Naive B cell (primary cell): ENCODE measurements at regions not wholly inside any gene's neighbourhood (a gene's known extent, or its start where the extent isn't known, plus 50 kb on each side); places are given as distances from the start of the nearest gene placed in this dataset.
"Not testable (repeated sequence)": the region's sequence is repeated elsewhere in the genome, so short reads cannot be mapped to it uniquely, and the experiment has no call there.

Source experiments
- ATAC-seq, 2 donors: fragments of 150-1000 bp; cut with Tn5 transposase; 2 replicates each; pipeline ENCODE4 v1.10.0; 2021; ENCODE audit warnings: low read depth in 2 of 2, mild to moderate bottlenecking in 2 of 2, moderate library complexity in 2 of 2
- DNase-seq: peaks from one replicate; pipeline ENCODE4 v3.0.0; 2022
- H3K27ac Mint-ChIP-seq, 6 donors: one replicate each; pipeline ENCODE4 v1.8.0; 2020 to 2022; ENCODE audit warnings: mild to moderate bottlenecking in 6 of 6, mixed read lengths in 6 of 6, moderate library complexity in 5 of 6, inconsistent platforms in 2 of 6
- H3K27me3 Mint-ChIP-seq, 3 donors: one replicate each; pipeline ENCODE4 v1.8.0; 2021 to 2022; ENCODE audit warnings: mixed read lengths in 3 of 3, mild to moderate bottlenecking in 1 of 3
- H3K36me3 Mint-ChIP-seq, 2 donors: one replicate each; pipeline ENCODE4 v1.8.0; 2020 to 2022; ENCODE audit warnings: mixed read lengths in 2 of 2, inconsistent platforms in 1 of 2, mild to moderate bottlenecking in 1 of 2
- H3K4me1 Mint-ChIP-seq, 3 donors: one replicate each; pipeline ENCODE4 v1.8.0; 2020 to 2022; ENCODE audit warnings: mixed read lengths in 3 of 3, inconsistent platforms in 1 of 3, mild to moderate bottlenecking in 1 of 3, moderate library complexity in 1 of 3
- H3K4me3 Mint-ChIP-seq, 8 donors: one replicate each; pipeline ENCODE4 v1.8.0; 2020 to 2022; ENCODE audit warnings: mild to moderate bottlenecking in 8 of 8, mixed read lengths in 8 of 8, moderate library complexity in 8 of 8, inconsistent platforms in 2 of 8
- H3K9me3 Mint-ChIP-seq, 7 donors: one replicate each; pipeline ENCODE4 v1.8.0; 2020 to 2022; ENCODE audit warnings: mixed read lengths in 7 of 7, mild to moderate bottlenecking in 5 of 7, inconsistent platforms in 2 of 7, moderate library complexity in 1 of 7

DNA sequence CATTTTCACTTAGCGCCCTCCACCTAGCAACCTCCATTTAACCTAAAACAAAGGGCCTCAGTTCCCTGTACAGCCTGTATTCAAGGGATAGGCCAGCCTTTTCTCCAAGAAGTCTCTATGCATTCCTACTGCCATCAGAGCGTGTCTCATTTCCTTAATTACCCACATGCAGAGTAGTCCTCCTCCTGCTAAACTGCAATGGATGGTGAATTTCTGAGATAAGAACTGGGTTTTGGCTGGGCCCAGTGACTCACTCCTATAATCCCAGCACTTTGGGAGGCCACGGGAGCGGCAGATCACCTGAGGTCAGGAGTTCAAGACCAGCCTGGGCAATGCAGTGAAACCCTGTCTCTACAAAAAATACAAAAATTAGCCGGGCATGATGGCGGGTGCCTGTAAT lies 71.1 kb upstream of the GPR158 start:
- Mint-ChIP-seq H3K4me3 (no peak overlapping the region), H3K27me3 (peaks cover 6 to 7% (median 7%) of the 10 kb centered on the region in 3 donors), H3K27ac (no peak overlapping the region), H3K4me1 (no peaks in the 10 kb centered on the region), H3K36me3 (no peaks in the 10 kb centered on the region), H3K9me3 (peaks cover 0 to 3% (median 0%) of the 10 kb centered on the region in 7 donors)
- ATAC-seq (no peak), DNase-seq (no peak)

DNA sequence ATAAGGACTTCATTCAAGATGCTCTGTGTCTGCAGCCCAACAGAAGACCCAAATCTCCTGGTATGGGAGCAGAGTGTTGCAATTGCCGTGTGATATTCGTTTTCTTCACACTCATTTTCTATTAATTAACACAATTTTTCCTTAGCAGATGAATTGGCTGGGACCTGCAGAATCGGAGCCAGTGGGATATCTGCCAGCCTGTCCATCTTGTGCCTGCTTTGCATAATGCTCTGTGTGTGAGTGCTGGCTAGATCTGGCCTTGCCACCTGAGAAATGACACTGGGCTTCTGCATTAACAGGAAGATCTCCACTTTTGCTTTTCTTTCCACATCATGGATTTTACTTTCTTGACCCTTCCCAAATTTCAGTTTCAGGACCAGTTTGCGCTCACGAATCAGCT lies 70.4 kb upstream of the GPR158 start:
- peaks cover under 1 to 7% (median 7%) of the 10 kb centered on the region in 3 donors for H3K27me3 Mint-ChIP-seq
- H3K4me3 Mint-ChIP-seq = no peak overlapping the region
- H3K36me3 Mint-ChIP-seq = no peaks in the 10 kb centered on the region
- H3K9me3 Mint-ChIP-seq = peaks cover 0 to 2% (median 0%) of the 10 kb centered on the region in 7 donors
- no peak for ATAC-seq
- H3K4me1 Mint-ChIP-seq = no peaks in the 10 kb centered on the region
- H3K27ac Mint-ChIP-seq = no peak overlapping the region
- no peak for DNase-seq

DNA sequence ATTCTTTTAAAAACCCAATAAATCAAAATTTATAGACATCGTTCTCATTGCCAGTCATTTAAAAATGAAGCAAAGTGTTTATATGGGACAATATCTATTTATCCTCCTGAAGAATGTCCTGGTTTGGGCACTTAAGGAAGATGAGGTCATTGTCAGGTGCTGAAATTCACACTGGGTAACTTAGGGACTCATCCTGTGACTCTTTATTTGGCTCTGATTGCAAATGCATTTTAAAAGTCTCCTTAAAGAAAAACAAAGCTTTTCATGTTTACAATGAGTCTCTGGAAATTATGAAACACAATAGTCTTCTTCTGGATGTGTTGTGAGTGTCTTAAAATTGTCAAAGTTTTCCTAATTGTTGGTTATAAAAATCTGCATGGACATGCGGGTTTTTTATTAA lies 69.5 kb upstream of the GPR158 start:
- Mint-ChIP-seq H3K4me3 (no peak overlapping the region), H3K4me1 (no peaks in the 10 kb centered on the region), H3K27ac (no peak overlapping the region), H3K27me3 (peaks cover 0 to 7% (median 7%) of the 10 kb centered on the region in 3 donors), H3K9me3 (peaks cover 0 to 2% (median 0%) of the 10 kb centered on the region in 7 donors), H3K36me3 (no peaks in the 10 kb centered on the region)
- ATAC-seq (no peak), DNase-seq (no peak)

DNA sequence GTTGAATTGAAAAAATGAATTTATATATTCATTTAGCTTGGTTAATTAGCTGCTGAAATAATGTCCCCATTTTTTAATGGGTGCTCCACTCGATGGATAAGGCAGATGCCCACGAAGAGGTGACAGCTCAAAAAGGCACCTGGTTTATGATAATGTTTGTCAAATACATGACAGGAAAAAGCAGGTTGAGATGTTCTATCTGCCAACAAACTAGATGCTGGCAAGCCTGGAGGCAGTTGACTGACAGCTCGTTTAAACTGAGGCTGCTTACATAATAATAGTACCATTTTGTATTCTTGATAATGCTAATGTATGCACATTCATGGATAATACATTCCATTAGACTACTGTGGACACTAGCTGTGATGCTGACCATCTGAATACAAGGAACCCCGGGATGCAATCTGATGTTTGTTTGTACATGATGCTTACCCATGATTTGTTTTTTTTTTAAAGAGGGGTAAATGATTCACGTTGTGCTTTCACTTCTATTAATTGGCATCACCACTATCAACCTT lies 69.0 kb upstream of the GPR158 start:
- Mint-ChIP-seq H3K27ac (no peak overlapping the region), H3K4me3 (no peak overlapping the region), H3K36me3 (no peaks in the 10 kb centered on the region), H3K9me3 (peaks cover 0 to 2% (median 0%) of the 10 kb centered on the region in 7 donors), H3K27me3 (peaks cover 0 to 7% (median 7%) of the 10 kb centered on the region in 3 donors), H3K4me1 (no peaks in the 10 kb centered on the region)
- ATAC-seq (no peak), DNase-seq (no peak)

DNA sequence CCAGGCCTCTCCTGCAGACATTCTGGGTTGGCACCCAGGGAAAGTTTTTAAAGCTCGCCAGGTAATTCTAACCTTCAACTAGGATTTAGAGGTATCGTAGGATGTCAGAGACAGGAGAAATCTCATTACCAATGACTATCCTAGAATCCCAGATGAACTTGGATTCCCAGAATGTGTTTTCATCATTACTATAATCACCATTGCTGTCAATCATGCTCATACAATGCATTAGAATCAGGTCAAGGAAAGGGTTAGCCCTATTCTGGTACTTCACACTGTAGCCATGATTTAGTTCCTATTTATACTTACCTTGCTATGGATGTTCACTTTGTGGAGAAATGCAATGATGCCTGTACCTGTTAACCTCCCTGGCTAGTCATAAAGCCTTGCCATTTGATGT lies 67.0 kb upstream of the GPR158 start:
- ATAC-seq = no peak
- peaks cover 5 to 16% (median 7%) of the 10 kb centered on the region in 3 donors for H3K27me3 Mint-ChIP-seq
- no peak overlapping the region for H3K4me3 Mint-ChIP-seq
- no peaks in the 10 kb centered on the region for H3K36me3 Mint-ChIP-seq
- peaks cover 0 to 4% (median 0%) of the 10 kb centered on the region in 7 donors for H3K9me3 Mint-ChIP-seq
- no peaks in the 10 kb centered on the region for H3K4me1 Mint-ChIP-seq
- no peak for DNase-seq
- no peak overlapping the region for H3K27ac Mint-ChIP-seq

DNA sequence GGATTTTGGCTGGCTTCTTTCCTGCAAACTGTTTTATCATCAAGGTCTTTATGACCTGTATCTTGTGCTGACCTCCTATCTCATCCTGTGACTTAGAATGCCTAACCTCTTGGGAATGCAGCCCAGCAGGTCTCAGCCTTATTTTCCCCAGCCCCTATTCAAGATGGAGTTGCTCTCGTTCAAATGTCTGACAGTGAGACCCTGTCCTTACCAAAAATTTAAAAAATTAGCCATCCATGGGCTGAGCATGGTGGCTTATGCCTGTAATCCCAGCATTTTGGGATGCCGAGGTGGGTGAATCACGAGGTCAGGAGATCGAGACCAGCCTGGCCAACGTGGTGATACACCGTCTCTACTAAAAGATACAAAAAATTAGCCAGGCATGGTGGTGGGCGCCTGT lies 64.9 kb upstream of the GPR158 start:
- ATAC-seq, H3K27ac Mint-ChIP-seq, H3K9me3 Mint-ChIP-seq, H3K4me3 Mint-ChIP-seq, H3K4me1 Mint-ChIP-seq, DNase-seq, H3K36me3 Mint-ChIP-seq: not testable (repeated sequence)
- peaks cover 0 to 10% (median 9%) of the 10 kb centered on the region in 3 donors for H3K27me3 Mint-ChIP-seq

DNA sequence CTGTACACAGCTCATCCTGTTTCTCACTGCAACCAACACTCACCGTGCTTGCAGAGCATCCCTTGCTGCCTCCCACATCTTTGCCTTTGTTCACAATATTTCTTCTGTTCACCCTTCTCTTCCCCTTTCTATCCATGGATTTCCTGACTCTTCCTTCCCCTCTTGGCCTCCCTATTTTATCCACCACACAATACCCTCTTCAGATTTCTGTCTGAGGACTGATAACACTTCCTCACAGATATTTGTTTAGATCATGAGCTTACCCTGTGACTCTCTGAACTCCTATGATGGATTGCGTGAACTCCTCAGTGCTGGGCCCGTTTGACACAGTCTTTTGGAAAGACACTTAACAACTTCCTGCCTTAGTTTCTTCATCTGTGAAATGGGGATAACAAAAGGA lies 62.8 kb upstream of the GPR158 start:
- H3K9me3 Mint-ChIP-seq = peaks cover 0 to 4% (median 0%) of the 10 kb centered on the region in 7 donors
- no peak overlapping the region for H3K4me3 Mint-ChIP-seq
- H3K27ac Mint-ChIP-seq = no peak overlapping the region
- DNase-seq (no peak), ATAC-seq (no peak)
- H3K4me1 Mint-ChIP-seq = peaks cover 0 to 7% (median 0%) of the 10 kb centered on the region in 3 donors
- H3K36me3 Mint-ChIP-seq = no peaks in the 10 kb centered on the region
- peaks cover 3 to 17% (median 17%) of the 10 kb centered on the region in 3 donors for H3K27me3 Mint-ChIP-seq

DNA sequence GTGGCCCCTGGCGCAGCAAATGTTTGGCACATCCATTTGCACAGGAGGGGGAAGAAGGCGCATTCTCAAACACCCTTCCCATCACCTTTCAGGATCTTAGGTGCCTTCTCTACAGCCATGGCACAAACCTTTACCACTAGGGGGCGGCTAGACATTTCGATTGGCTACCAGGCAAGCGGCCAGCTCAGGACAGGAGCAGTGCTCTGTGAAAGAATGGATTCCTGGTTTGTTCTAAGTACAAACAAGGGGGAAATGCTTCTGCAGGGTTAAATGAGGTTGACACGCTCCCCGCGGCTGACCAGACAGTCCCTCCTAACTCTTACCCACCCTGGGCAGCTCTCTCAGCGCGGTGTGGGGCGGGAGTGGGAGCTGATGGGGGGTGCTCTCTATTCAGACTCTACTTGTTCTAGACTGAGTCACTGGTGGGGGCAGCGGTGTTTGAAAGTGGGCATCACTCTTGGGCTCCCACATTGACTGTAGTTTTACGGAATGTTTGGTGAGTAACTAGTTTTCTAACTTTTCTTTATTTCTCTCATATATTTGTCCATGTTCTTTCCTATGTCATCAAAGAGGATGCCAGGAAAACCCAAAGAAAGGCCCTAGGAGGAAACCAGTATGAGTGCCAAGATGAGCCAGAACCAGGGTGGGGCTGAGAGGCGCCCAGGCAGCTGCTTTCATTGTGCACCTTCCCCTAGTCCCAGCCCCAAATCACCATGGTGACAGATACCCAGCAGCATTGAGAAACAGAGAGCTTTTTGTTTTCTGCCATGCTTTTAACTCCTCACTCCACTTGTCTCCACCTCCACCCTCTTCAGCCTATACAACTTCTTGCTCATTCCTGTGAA lies 61.4 kb upstream of the GPR158 start:
- peak; percentile 7 for DNase-seq
- Mint-ChIP-seq H3K27me3 (peaks cover 12 to 23% (median 17%) of the 10 kb centered on the region in 3 donors), H3K27ac (no peak overlapping the region), H3K9me3 (peaks cover 0 to 4% (median 0%) of the 10 kb centered on the region in 7 donors), H3K4me1 (peaks cover 0 to 7% (median 0%) of the 10 kb centered on the region in 3 donors), H3K36me3 (no peaks in the 10 kb centered on the region), H3K4me3 (no peak overlapping the region)
- ATAC-seq = no peak

DNA sequence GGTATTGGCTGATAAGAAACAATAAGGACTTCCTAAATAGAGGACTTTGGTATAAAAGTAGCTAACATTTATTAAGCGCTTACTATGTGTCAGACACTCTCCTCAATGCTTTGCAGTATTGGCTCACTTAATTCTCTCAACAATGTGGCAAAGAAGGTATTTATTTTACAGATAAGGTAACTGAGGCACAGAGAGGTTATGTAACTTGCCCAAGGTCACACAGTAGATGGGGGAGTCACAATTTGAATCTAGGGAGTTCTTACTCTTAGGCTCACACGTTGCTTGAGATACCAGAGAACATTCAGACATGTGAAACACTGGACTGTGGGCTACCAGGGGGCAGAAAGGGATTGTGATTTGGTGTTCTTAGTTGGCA lies 60.8 kb upstream of the GPR158 start:
- Mint-ChIP-seq H3K4me1 (peaks cover 0 to 7% (median 0%) of the 10 kb centered on the region in 3 donors), H3K9me3 (peaks cover 0 to 4% (median 0%) of the 10 kb centered on the region in 7 donors), H3K27ac (no peak overlapping the region), H3K27me3 (peaks cover 12 to 23% (median 18%) of the 10 kb centered on the region in 3 donors), H3K36me3 (no peaks in the 10 kb centered on the region), H3K4me3 (no peak overlapping the region)
- ATAC-seq = no peak
- DNase-seq = no peak

DNA sequence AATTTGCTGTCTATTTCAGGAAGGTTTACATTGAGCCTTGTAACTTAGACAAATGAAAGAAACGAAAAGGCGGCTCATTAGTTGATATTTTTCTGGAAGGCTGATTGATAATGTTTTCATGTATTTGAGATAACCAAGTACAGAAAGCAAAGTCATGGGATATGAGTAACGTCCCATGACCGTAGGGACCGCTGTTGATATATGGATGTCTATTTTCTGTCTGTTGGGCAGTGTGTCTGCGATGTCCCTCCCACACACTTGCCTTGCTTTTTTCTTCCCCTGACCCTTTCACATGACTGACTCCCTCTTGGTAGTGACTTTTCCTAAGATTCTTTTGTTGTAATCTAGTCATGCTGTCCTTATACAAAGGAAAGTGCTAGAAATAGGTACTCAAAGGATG lies 57.0 kb upstream of the GPR158 start:
- Mint-ChIP-seq H3K9me3 (peaks cover 0 to 11% (median 0%) of the 10 kb centered on the region in 7 donors), H3K27me3 (peaks cover 17% of the 10 kb centered on the region in 3 donors), H3K4me3 (no peak overlapping the region), H3K27ac (no peak overlapping the region), H3K36me3 (no peaks in the 10 kb centered on the region), H3K4me1 (peaks cover 0 to 7% (median 0%) of the 10 kb centered on the region in 3 donors)
- ATAC-seq (no peak), DNase-seq (no peak)

DNA sequence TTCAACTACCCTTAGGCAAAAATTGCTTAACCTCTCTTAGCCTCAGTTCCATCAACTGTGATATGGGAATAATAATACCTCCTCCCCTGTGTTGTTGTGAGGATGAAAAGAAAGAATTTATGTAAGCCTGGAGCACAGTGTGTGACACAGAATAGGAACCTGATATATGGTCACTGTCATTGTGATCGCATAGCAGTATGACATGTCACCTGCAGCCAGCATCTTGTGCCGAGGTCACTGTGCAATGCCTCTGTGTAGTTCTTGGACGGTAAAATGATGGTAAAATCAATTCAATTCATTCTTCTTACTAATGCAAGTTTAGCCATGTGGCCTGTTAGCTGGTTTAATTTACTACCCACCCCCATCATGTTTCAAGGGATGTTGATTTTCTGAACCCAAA lies 54.6 kb upstream of the GPR158 start:
- DNase-seq (no peak), ATAC-seq (no peak)
- Mint-ChIP-seq H3K4me3 (no peak overlapping the region), H3K27ac (no peak overlapping the region), H3K27me3 (peaks cover 12 to 17% (median 17%) of the 10 kb centered on the region in 3 donors), H3K9me3 (peaks cover 0 to 11% (median 0%) of the 10 kb centered on the region in 7 donors), H3K36me3 (no peaks in the 10 kb centered on the region), H3K4me1 (no peaks in the 10 kb centered on the region)
